ENCODE measurements at regions not wholly inside any gene's neighbourhood (a gene's known extent, or its start where the extent isn't known, plus 50 kb on each side); places are given as distances from the start of the nearest gene placed in this dataset.

DNA sequence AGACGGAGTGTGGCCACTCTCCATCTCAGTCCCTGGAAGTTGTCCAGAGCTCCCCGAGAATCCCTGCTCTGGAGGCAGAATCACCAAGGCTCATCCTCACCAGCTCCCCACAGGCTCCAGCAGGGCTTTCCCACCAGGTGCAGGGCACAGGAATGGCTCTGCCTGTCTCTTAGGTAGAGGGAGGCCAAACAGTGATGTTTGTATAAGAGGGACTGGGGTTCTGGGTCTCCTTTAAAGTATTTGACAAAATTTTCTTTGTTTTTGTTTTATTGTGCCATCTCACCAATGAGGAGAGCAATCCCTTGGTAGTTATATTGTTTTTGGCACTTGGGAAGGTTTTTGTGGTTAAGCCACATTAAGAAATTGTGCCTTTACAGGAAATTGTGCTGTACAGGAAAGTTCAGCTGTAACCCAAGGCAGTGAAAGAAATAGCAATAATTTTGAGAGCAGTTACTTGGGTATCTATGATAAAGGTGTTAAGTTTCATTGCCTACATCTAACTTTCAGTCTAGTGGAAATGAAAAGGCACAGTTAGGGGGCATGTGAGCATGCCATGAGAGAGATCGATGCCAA lies 219.3 kb upstream of the PRSS58 start:
- Histone ChIP-seq H3K4me3 (replicated peaks in 1 of 3; ENCODE audit: insufficient read depth in 1 of 3, low read depth in 2 of 3, low read length in 3 of 3) (no peak overlapping the region), H3K4me1 (ENCODE audit: insufficient read depth, low read length) (no peaks in the 10 kb centered on the region), H3K79me2 (ENCODE audit: insufficient read depth, low read length) (no peaks in the 10 kb centered on the region), H4K20me1 (ENCODE audit: insufficient read depth, low read length) (no peaks in the 10 kb centered on the region), H3K4me2 (ENCODE audit: low read depth, low read length) (no peak overlapping the region), H3K27me3 (ENCODE audit: control insufficient read depth in 1 of 2, insufficient read depth in 2 of 2, low read length in 2 of 2) (no peaks in the 10 kb centered on the region), H3K27ac (ENCODE audit: extremely low read length, insufficient read depth, low read length) (no peak overlapping the region), H3K9me3 (ENCODE audit: low read length) (0 out of 2 replicates have a peak, but pooled peaks cover 4% of the 10 kb centered on the region), H3K36me3 (replicated peaks in 1 of 2; ENCODE audit: control insufficient read depth in 1 of 2, insufficient read depth in 2 of 2, low read length in 2 of 2) (no peaks in the 10 kb centered on the region), H3K9ac (ENCODE audit: insufficient read depth, low read depth, low read length) (no peak overlapping the region), H2AFZ (ENCODE audit: low read length) (no peak overlapping the region)
- BruUV-seq (replicated peaks): no TSS peak
- TF ChIP-seq MBNL3 (CRISPR knock-in tag; conservative IDR thresholded peaks at IDR 0.05): no peak
- no peak for TF ChIP-seq ZNF546 (CRISPR knock-in tag; conservative IDR thresholded peaks at IDR 0.05)
- in situ Hi-C loops (cut with HindIII; ENCODE audit: extremely low pct_ligation_motif_present, low pct_unique_long_range_greater_than_20kb) (no loop called here), intact Hi-C loops (cut with micrococcal nuclease; ENCODE audit: unreplicated experiment) (no loop called here)
- WGBS (ENCODE audit: low lambda C conversion rate): 6% methylated on average over 3 of the region's 3 CpGs
- no peak for DNase-seq (ENCODE audit: low spot score)
- FAIRE-seq: no peak
- ChIA-PET CTCF (ENCODE audit: low intra/inter-chr PET ratio, low total read pairs) (no interaction called here), POLR2A (no interaction called here)
- ATAC-seq: no peak

DNA sequence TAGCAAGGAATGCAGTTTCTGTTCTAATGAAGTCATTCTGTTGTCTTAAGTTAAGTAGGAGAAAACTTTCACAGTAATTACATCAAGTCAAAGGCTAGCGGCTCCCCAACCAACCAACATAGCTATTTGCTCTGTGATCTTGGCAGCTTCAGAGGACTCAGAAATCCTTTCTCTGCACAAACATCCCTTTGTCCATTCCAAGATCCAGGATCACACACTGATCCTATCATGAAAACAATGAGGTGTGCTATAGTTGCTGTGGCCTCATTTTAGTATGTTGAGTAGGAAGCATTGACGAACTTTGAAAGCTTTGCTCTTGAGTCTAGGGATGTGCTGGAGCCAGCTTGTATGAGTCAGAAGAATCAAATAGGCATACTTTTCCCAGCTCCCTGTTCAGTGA lies 218.2 kb upstream of the PRSS58 start:
- TF ChIP-seq SSRP1 (CRISPR knock-in tag; IDR thresholded peaks at IDR 0.05) (no peak), NKX3-1 (CRISPR knock-in tag; IDR thresholded peaks at IDR 0.05) (no peak)
- POLR2A ChIA-PET: no interaction called here
- no peak overlapping the region for H3K27ac ChIP-seq (ENCODE audit: extremely low read length, insufficient read depth, low read length)

More for the DNA sequence above, 218.2 kb upstream of the PRSS58 start:
- in situ Hi-C loops (cut with HindIII; ENCODE audit: extremely low pct_ligation_motif_present, low pct_unique_long_range_greater_than_20kb): no loop called here
- intact Hi-C loops (cut with micrococcal nuclease; ENCODE audit: unreplicated experiment): no loop called here
- no peak overlapping the region for H3K4me2 ChIP-seq (ENCODE audit: low read depth, low read length)
- H3K4me3 ChIP-seq (replicated peaks in 1 of 3; ENCODE audit: insufficient read depth in 1 of 3, low read depth in 2 of 3, low read length in 3 of 3): no peak overlapping the region
- no peak for DNase-seq (ENCODE audit: low spot score)
- no TSS peak for BruUV-seq (replicated peaks)
- 0 out of 2 replicates have a peak, but pooled peaks cover 4% of the 10 kb centered on the region for H3K9me3 ChIP-seq (ENCODE audit: low read length)
- H4K20me1 ChIP-seq (ENCODE audit: insufficient read depth, low read length): no peaks in the 10 kb centered on the region
- no peak for ATAC-seq
- CTCF ChIA-PET (ENCODE audit: low intra/inter-chr PET ratio, low total read pairs): no interaction called here
- no peak overlapping the region for H3K9ac ChIP-seq (ENCODE audit: insufficient read depth, low read depth, low read length)
- no peak overlapping the region for H2AFZ ChIP-seq (ENCODE audit: low read length)
- H3K4me1 ChIP-seq (ENCODE audit: insufficient read depth, low read length): no peaks in the 10 kb centered on the region
- FAIRE-seq: no peak
- no peaks in the 10 kb centered on the region for H3K27me3 ChIP-seq (ENCODE audit: control insufficient read depth in 1 of 2, insufficient read depth in 2 of 2, low read length in 2 of 2)
- no peaks in the 10 kb centered on the region for H3K79me2 ChIP-seq (ENCODE audit: insufficient read depth, low read length)
- H3K36me3 ChIP-seq (replicated peaks in 1 of 2; ENCODE audit: control insufficient read depth in 1 of 2, insufficient read depth in 2 of 2, low read length in 2 of 2): no peaks in the 10 kb centered on the region
- WGBS (ENCODE audit: low lambda C conversion rate): 8% methylated on average over 2 of the region's 2 CpGs
